ENCODE measurements at regions not wholly inside any gene's neighbourhood (a gene's known extent, or its start where the extent isn't known, plus 50 kb on each side); places are given as distances from the start of the nearest gene placed in this dataset.

DNA sequence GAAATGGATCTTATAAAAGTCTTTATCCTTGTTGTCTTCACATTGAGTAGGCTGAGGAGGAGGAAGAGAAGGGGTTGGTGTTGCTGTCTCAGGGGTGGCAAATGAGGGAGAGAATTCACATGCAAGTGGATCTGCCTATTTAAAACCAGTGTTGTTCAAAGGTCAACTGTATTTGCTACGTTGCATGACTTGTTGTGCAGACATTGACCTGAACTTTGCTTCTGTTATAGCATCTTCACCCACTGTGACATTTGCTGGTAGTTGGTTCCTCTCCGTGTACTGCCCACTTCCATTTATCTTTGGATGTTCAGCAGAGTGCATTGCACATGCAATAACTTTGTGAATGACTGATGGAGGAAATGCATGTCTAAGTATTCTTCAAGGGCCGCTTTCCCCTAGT, 228.6 kb upstream of the DPP10 start:
- DNase-seq (ENCODE audit: low read depth) = no peak
- H3K4me3 ChIP-seq (ENCODE audit: low read depth, low read length) = no peak overlapping the region
- TF ChIP-seq, protein P1, sequence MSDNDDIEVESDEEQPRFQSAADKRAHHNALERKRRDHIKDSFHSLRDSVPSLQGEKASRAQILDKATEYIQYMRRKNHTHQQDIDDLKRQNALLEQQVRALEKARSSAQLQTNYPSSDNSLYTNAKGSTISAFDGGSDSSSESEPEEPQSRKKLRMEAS (IDR thresholded peaks at IDR 0.05; ENCODE audit: low read depth, low read length) = no peak

DNA sequence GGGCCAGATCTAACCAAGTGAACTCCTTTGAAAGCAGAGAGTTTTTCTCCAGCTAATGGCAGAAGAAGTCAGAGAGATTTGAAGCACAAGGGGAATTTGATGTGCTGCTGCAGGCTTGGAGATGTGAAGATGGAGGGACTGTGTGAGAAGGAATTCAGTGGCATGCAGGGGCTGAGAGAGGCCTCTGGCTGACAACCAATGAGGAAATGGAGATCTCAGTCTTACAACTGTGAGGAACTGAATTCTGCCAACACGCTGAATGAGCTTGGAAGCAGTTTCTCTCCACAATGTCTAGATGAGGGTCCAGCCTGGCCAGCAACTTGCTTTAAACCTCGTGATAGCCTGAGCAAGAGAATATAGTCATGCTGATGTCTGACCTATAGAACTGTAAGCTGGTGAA, 224.1 kb upstream of the DPP10 start:
- no peak for DNase-seq (ENCODE audit: low read depth)

GRCh38 chr2:114219456-114219855, 223.0 kb upstream of the DPP10 start:
- H3K4me3 ChIP-seq (ENCODE audit: low read depth, low read length) = no peak overlapping the region
- no peak for TF ChIP-seq POLR2A (IDR thresholded peaks at IDR 0.05; ENCODE audit: extremely low read depth, insufficient read length)
- TF ChIP-seq, protein P2, sequence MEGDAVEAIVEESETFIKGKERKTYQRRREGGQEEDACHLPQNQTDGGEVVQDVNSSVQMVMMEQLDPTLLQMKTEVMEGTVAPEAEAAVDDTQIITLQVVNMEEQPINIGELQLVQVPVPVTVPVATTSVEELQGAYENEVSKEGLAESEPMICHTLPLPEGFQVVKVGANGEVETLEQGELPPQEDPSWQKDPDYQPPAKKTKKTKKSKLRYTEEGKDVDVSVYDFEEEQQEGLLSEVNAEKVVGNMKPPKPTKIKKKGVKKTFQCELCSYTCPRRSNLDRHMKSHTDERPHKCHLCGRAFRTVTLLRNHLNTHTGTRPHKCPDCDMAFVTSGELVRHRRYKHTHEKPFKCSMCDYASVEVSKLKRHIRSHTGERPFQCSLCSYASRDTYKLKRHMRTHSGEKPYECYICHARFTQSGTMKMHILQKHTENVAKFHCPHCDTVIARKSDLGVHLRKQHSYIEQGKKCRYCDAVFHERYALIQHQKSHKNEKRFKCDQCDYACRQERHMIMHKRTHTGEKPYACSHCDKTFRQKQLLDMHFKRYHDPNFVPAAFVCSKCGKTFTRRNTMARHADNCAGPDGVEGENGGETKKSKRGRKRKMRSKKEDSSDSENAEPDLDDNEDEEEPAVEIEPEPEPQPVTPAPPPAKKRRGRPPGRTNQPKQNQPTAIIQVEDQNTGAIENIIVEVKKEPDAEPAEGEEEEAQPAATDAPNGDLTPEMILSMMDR (IDR thresholded peaks at IDR 0.05; ENCODE audit: low read depth, low read length) = no peak
- TF ChIP-seq, protein P1 (IDR thresholded peaks at IDR 0.05; ENCODE audit: low read depth, low read length) = no peak
- no peak for TF ChIP-seq MYC (IDR thresholded peaks at IDR 0.05; ENCODE audit: low read depth, low read length)
- no peak for DNase-seq (ENCODE audit: low read depth)

More for the DNA sequence above, 224.1 kb upstream of the DPP10 start:
- TF ChIP-seq POLR2A (IDR thresholded peaks at IDR 0.05; ENCODE audit: extremely low read depth, insufficient read length) (no peak), MYC (IDR thresholded peaks at IDR 0.05; ENCODE audit: low read depth, low read length) (no peak)
- TF ChIP-seq, protein P2 (IDR thresholded peaks at IDR 0.05; ENCODE audit: low read depth, low read length) = no peak
- TF ChIP-seq, protein P1 (IDR thresholded peaks at IDR 0.05; ENCODE audit: low read depth, low read length) = no peak
- H3K4me3 ChIP-seq (ENCODE audit: low read depth, low read length) = no peak overlapping the region

GRCh38 chr2:114222344-114222743, 220.1 kb upstream of the DPP10 start:
- no peak overlapping the region for H3K4me3 ChIP-seq (ENCODE audit: low read depth, low read length)
- DNase-seq (ENCODE audit: low read depth) = no peak
- TF ChIP-seq, protein P1 (IDR thresholded peaks at IDR 0.05; ENCODE audit: low read depth, low read length) = no peak
- TF ChIP-seq, protein P2 (IDR thresholded peaks at IDR 0.05; ENCODE audit: low read depth, low read length) = no peak
- TF ChIP-seq MYC (IDR thresholded peaks at IDR 0.05; ENCODE audit: low read depth, low read length) = no peak
- TF ChIP-seq POLR2A (IDR thresholded peaks at IDR 0.05; ENCODE audit: extremely low read depth, insufficient read length) = no peak

GRCh38 chr2:114231921-114232320, 210.5 kb upstream of the DPP10 start:
- TF ChIP-seq MYC (IDR thresholded peaks at IDR 0.05; ENCODE audit: low read depth, low read length) = no peak
- TF ChIP-seq POLR2A (IDR thresholded peaks at IDR 0.05; ENCODE audit: extremely low read depth, insufficient read length) = no peak
- TF ChIP-seq, protein P2 (IDR thresholded peaks at IDR 0.05; ENCODE audit: low read depth, low read length) = no peak
- TF ChIP-seq, protein P1 (IDR thresholded peaks at IDR 0.05; ENCODE audit: low read depth, low read length) = no peak
- no peak for DNase-seq (ENCODE audit: low read depth)
- H3K4me3 ChIP-seq (ENCODE audit: low read depth, low read length) = no peak overlapping the region

DNA sequence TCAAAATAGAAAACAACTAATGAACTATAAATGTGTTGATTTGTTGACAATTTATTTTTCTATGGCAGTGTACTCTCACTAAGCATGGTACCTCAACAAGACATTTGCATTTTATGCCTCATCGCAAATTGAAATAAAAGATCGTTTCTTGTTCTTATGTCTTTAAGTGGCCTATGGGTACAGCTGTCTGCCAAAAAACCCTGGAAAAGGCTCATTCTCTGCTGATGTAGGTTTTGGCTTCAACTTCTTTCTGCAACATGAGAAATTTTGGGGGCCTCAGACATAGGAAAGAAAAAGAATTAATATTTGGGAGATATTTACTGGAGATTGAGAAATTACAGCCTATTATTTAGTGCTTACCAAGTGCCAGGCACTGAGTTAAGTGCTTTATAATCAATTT, 205.1 kb upstream of the DPP10 start:
- no peak overlapping the region for H3K4me3 ChIP-seq (ENCODE audit: low read depth, low read length)
- DNase-seq (ENCODE audit: low read depth) = no peak
- TF ChIP-seq POLR2A (IDR thresholded peaks at IDR 0.05; ENCODE audit: extremely low read depth, insufficient read length) (no peak), MYC (IDR thresholded peaks at IDR 0.05; ENCODE audit: low read depth, low read length) (no peak)
- TF ChIP-seq, protein P2 (IDR thresholded peaks at IDR 0.05; ENCODE audit: low read depth, low read length) = no peak
- TF ChIP-seq, protein P1 (IDR thresholded peaks at IDR 0.05; ENCODE audit: low read depth, low read length) = no peak

Measured in NB4 (cell line).